Tibial nerve (tissue), 4 donors: ENCODE measurements at regions not wholly inside any gene's neighbourhood (a gene's known extent, or its start where the extent isn't known, plus 50 kb on each side); places are given as distances from the start of the nearest gene placed in this dataset.

Source experiments
- CTCF ChIP-seq, 5 experiments: fragments of 200-600 bp in 3 of 5; fragments of 450-650 bp in 2 of 5; sonication (generic) in 3 of 5; IDR thresholded peaks; one replicate each; pipeline ENCODE4 v1.5.1; 2016 to 2019; ENCODE audit warnings: antibody characterized with exemption in 5 of 5, mild to moderate bottlenecking in 3 of 5, moderate library complexity in 2 of 5
- EP300 ChIP-seq, 2 donors: sonication (generic); formaldehyde crosslinking; IDR thresholded peaks; one replicate each; pipeline ENCODE4 v1.6.1; 2017; ENCODE audit warnings: antibody characterized with exemption in 2 of 2, mild to moderate bottlenecking in 1 of 2
- POLR2A ChIP-seq, 2 donors: fragments of 450-650 bp; IDR thresholded peaks; one replicate each; pipeline ENCODE4 v1.6.1; 2017; ENCODE audit warnings: antibody characterized with exemption in 2 of 2, mild to moderate bottlenecking in 2 of 2, moderate library complexity in 2 of 2

- no peak for TF ChIP-seq CTCF (IDR thresholded peaks at IDR 0.05)
- TF ChIP-seq EP300 (IDR thresholded peaks at IDR 0.05) = no peak
- no peak for TF ChIP-seq POLR2A (IDR thresholded peaks at IDR 0.05)
These were observed 127.4 kb downstream of the CDH26 start for GRCh38 chr20:60085551-60086132.
